ENCODE measurements at regions not wholly inside any gene's neighbourhood (a gene's known extent, or its start where the extent isn't known, plus 50 kb on each side); places are given as distances from the start of the nearest gene placed in this dataset.

DNA sequence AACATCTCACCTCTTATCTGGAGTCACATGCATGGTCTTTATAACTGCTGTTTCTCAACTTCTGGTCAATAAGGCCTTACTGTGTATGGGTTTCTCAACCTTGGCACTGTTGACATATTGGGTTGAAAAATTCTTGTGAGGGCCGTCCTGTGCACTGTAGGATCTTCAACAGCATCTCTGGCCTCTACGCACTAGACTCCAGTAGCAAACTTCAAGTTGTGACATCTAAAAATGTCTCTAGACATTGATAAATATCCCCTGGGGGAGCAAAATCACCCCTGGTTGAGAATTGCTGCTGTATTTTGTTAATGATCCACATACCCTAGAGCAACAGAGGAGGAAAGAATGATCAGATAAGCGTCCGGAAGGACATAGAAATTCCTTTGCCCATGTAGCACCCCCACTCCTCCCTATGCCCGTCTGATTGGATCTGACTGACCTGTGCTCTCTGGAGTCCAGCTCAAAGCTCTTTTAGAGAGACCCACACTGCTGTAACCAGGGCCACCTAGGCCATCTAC is 423.5 kb upstream of the ZMIZ1 start:
- H3K36me3 ChIP-seq (ENCODE audit: insufficient read depth, low read length, poor library complexity, severe bottlenecking): no peaks in the 10 kb centered on the region
- intact Hi-C loops (cut with micrococcal nuclease; ENCODE audit: unreplicated experiment): no loop called here
- H3K27me3 ChIP-seq (replicated peaks; ENCODE audit: insufficient read depth, low read depth, low read length, poor library complexity): peaks cover 5% of the 10 kb centered on the region
- no peak for TF ChIP-seq EZH2 (IDR thresholded peaks at IDR 0.05; ENCODE audit: borderline replicate concordance, low read depth, low read length, poor library complexity, severe bottlenecking)
- no peak for TF ChIP-seq CTCF (conservative IDR thresholded peaks at IDR 0.05; ENCODE audit: low read depth, low read length)
- DNase-seq (ENCODE audit: low spot score): no peak
- no peak overlapping the region for H3K4me3 ChIP-seq (ENCODE audit: low read depth, low read length, poor library complexity, severe bottlenecking)
- BruUV-seq (replicated peaks): no TSS peak
- no peaks in the 10 kb centered on the region for H3K9me3 ChIP-seq (ENCODE audit: low read depth, low read length, poor library complexity, severe bottlenecking)
- no peak overlapping the region for H3K27ac ChIP-seq (ENCODE audit: low read depth, low read length, poor library complexity, severe bottlenecking)
- POLR2A ChIA-PET (ENCODE audit: low non-redundant PET): no interaction called here
- CTCF ChIA-PET: no interaction called here
- H3K4me1 ChIP-seq (ENCODE audit: insufficient read depth, low read length, poor library complexity, severe bottlenecking): no peaks in the 10 kb centered on the region

GRCh38 chr10:78645975-78646374 is 422.8 kb upstream of the ZMIZ1 start:
- Histone ChIP-seq H3K4me1 (ENCODE audit: insufficient read depth, low read length, poor library complexity, severe bottlenecking) (no peaks in the 10 kb centered on the region), H3K27ac (ENCODE audit: low read depth, low read length, poor library complexity, severe bottlenecking) (no peak overlapping the region), H3K36me3 (ENCODE audit: insufficient read depth, low read length, poor library complexity, severe bottlenecking) (no peaks in the 10 kb centered on the region), H3K27me3 (replicated peaks; ENCODE audit: insufficient read depth, low read depth, low read length, poor library complexity) (peaks cover 5% of the 10 kb centered on the region), H3K4me3 (ENCODE audit: low read depth, low read length, poor library complexity, severe bottlenecking) (no peak overlapping the region), H3K9me3 (ENCODE audit: low read depth, low read length, poor library complexity, severe bottlenecking) (no peaks in the 10 kb centered on the region)
- no peak for TF ChIP-seq EZH2 (IDR thresholded peaks at IDR 0.05; ENCODE audit: borderline replicate concordance, low read depth, low read length, poor library complexity, severe bottlenecking)
- TF ChIP-seq CTCF (conservative IDR thresholded peaks at IDR 0.05; ENCODE audit: low read depth, low read length): no peak
- ChIA-PET CTCF (no interaction called here), POLR2A (ENCODE audit: low non-redundant PET) (no interaction called here)
- no peak for DNase-seq (ENCODE audit: low spot score)
- no TSS peak for BruUV-seq (replicated peaks)
- intact Hi-C loops (cut with micrococcal nuclease; ENCODE audit: unreplicated experiment): no loop called here

DNA sequence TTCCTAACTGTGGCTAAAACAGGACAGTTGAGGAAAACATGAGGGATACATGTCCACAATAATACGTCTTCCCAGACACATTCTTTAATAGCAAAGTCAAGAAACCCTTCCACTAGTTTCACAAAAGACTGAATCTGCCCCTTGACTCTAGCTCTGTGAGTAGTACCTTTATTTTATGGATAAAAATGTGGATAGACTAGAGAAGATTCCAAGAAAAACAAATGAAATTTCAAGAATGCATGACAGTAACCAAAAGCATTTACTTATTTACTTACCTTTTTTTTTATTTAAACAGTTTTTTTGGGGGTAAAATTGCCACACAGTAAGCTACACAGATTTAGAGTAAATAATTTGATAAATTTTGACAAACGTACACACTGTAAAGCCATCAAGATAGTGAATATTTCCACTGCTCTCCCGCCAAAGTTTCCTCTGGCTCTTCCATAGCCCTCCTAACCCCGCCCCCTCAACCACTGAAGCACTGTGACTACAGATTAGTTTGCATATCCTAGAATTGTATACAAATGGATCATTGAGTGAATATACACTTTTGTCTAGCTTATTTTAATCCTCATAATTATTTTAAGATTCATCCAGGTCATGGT is 420.4 kb upstream of the ZMIZ1 start:
- intact Hi-C loops (cut with micrococcal nuclease; ENCODE audit: unreplicated experiment): no loop called here
- ChIA-PET POLR2A (ENCODE audit: low non-redundant PET) (no interaction called here), CTCF (no interaction called here)
- no peak overlapping the region for H3K4me3 ChIP-seq (ENCODE audit: low read depth, low read length, poor library complexity, severe bottlenecking)
- peaks cover 12% of the 10 kb centered on the region for H3K27me3 ChIP-seq (replicated peaks; ENCODE audit: insufficient read depth, low read depth, low read length, poor library complexity)
- no peak overlapping the region for H3K27ac ChIP-seq (ENCODE audit: low read depth, low read length, poor library complexity, severe bottlenecking)
- H3K4me1 ChIP-seq (ENCODE audit: insufficient read depth, low read length, poor library complexity, severe bottlenecking): no peaks in the 10 kb centered on the region
- no peaks in the 10 kb centered on the region for H3K9me3 ChIP-seq (ENCODE audit: low read depth, low read length, poor library complexity, severe bottlenecking)
- TF ChIP-seq CTCF (conservative IDR thresholded peaks at IDR 0.05; ENCODE audit: low read depth, low read length): no peak
- TF ChIP-seq EZH2 (IDR thresholded peaks at IDR 0.05; ENCODE audit: borderline replicate concordance, low read depth, low read length, poor library complexity, severe bottlenecking): no peak
- H3K36me3 ChIP-seq (ENCODE audit: insufficient read depth, low read length, poor library complexity, severe bottlenecking): no peaks in the 10 kb centered on the region
- no TSS peak for BruUV-seq (replicated peaks)
- DNase-seq (ENCODE audit: low spot score): no peak
